SK-N-MC (cell line): ENCODE measurements at regions not wholly inside any gene's neighbourhood (a gene's known extent, or its start where the extent isn't known, plus 50 kb on each side); places are given as distances from the start of the nearest gene placed in this dataset.

Source experiments
- DNase-seq: peaks from one replicate; pipeline ENCODE4 v3.0.0-alpha.2; 2011; ENCODE audit warnings: low read depth, low spot score
- H3K27ac ChIP-seq: fragments of 200-600 bp; sonication (generic); 2 replicates; pipeline ENCODE4 v1.5.1; 2016; ENCODE audit warnings: mixed run types
- H3K36me3 ChIP-seq: fragments of 200-600 bp; sonication (generic); 2 replicates; pipeline ENCODE4 v1.6.1; 2017; ENCODE audit warnings: antibody characterized with exemption, low read length, mixed read lengths; ENCODE audit not compliant: insufficient read depth
- H3K4me3 ChIP-seq: fragments of 200-600 bp; sonication (generic); 2 replicates; pipeline ENCODE4 v1.5.1; 2016
- H3K9ac ChIP-seq: fragments of 200-600 bp; sonication (generic); 2 replicates; pipeline ENCODE4 v1.8.0; 2017; ENCODE audit warnings: mixed run types, mixed read lengths; ENCODE audit not compliant: insufficient read length
- H3K9me3 ChIP-seq: fragments of 200-600 bp; sonication (generic); 2 replicates; pipeline ENCODE4 v1.6.1; 2017; ENCODE audit warnings: low read depth, mild to moderate bottlenecking, antibody characterized with exemption, low read length, moderate library complexity, mixed read lengths
- EZH2 ChIP-seq: fragments of 200-600 bp; sonication (generic); IDR thresholded peaks from one replicate; pipeline ENCODE4 v1.6.1; 2017; ENCODE audit warnings: antibody characterized with exemption
- FOXP2 ChIP-seq: optimal IDR thresholded peaks from 2 replicates; pipeline ENCODE3; 2011; ENCODE audit warnings: mild to moderate bottlenecking, moderate library complexity; ENCODE audit not compliant: insufficient read depth; ENCODE audit errors: extremely low read length, control extremely low read depth
- POLR2AphosphoS5 ChIP-seq: IDR thresholded peaks from 2 replicates; pipeline ENCODE4 v1.6.1; 2012; ENCODE audit warnings: mild to moderate bottlenecking, low read depth, low read length, borderline replicate concordance

DNA sequence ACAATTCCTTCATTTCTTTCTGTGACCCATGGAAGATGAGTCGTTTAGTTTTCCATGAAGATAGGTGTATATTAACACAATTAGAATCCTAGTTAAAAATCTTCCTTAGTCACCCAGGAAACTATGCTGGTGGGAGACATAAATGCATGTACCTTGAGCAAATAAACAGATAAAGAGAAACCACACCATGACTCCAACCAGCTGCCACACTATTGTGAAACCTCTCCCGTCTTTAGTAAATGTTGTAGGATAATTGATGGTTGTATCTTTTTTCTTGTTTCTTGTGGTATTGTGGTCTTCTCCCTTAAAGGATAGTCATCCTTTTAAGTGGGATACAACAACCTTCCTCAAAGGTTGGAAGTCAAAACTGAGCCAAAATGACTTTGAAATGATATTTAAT, 103.8 kb upstream of the LEF1 start:
- TF ChIP-seq FOXP2 (no peak), EZH2 (no peak), POLR2AphosphoS5 (no peak)
- Histone ChIP-seq H3K4me3 (no peak overlapping the region), H3K27ac (no peak overlapping the region), H3K36me3 (no peaks in the 10 kb centered on the region), H3K9me3 (no peaks in the 10 kb centered on the region), H3K9ac (no peak overlapping the region)
- DNase-seq, result no peak

DNA sequence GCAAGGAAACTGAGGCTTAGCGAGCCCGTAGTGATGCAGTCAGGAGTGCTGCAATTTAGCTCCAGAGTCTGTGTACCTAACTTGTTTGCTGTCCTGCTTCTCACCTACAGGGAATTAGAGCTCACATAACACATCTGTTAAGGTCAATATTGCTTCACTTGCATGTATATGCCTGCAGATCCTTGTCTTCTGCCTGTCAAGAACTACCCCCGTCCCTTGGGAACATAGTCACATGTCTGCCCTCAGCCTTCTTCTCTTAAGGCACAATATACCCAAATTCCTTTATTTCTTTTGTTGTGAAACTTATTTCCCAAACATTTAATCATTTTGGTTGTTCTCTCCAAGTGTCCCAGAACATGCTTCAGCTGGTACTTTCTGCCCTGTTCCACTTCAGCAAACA, 103.3 kb upstream of the LEF1 start:
- H3K4me3 ChIP-seq, result no peak overlapping the region
- no peak overlapping the region for H3K9ac ChIP-seq
- H3K9me3 ChIP-seq, result no peaks in the 10 kb centered on the region
- no peak overlapping the region for H3K27ac ChIP-seq
- DNase-seq, result no peak
- TF ChIP-seq FOXP2 (no peak), POLR2AphosphoS5 (no peak), EZH2 (no peak)
- H3K36me3 ChIP-seq, result no peaks in the 10 kb centered on the region

DNA sequence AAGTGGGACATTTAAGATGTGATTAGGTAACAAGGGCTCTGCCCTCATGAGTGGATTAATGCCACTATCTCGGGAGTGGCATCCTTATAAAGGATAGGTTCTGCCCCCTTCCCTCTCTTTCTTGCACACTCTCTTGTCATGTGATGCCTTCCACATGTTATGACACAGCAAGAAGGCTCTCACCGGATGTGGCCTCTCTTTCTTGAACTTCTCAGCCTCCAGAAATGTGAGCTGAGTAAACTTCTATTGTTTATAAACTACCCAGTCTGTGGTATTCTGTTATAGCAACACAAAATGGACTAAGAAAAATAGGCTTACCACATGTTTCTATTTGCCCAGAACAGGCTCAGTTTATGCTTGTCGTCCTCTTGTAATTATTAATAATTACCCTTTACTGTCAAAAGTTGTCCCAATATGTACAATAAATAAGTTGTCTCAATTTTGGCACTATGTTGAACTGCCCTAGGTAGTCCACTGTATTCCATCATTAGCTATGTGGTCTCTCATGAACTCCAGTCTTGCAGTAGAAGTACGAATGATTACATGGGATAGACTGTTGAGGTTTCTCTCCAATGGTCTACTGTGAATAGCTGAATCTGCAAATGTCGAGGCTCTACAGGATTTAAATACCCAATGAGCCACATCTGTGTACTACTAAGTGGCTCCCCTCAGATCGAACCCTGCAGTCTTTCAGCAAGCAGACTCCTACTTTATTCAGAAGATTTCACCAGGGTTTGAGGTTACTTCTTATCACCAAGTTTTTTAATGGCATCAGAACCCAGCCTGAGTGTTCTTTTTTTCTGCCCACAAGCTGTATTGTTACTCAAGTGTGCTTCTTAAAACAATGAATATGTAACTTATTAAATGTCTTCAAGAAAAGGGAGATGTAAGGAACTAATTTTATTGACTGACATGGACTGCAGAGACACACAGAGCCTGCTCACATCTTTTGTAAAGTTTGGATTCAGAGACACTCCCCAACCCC, 102.0 kb upstream of the LEF1 start:
- TF ChIP-seq FOXP2 (no peak), POLR2AphosphoS5 (no peak), EZH2 (no peak)

DNA sequence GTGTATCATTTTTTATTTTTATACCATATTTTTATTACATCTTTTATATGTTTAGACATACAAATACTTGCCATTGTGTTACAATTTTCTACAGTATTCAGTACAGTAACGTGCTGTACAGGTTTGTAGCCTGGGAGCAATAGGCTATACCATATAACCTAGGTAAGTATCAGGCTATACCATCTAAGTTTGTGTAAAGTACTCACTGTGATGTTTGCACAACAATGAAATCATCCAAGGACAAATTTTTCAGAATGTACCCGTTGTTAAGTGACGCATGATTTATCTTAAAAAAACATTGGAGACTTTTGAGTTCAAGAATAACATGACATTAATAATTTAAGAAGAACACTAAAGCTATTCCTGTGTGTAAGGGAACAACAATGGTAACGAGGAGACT, 96.0 kb upstream of the LEF1 start:
- Histone ChIP-seq H3K4me3 (no peak overlapping the region), H3K36me3 (no peaks in the 10 kb centered on the region), H3K9me3 (no peaks in the 10 kb centered on the region), H3K9ac (no peak overlapping the region), H3K27ac (no peak overlapping the region)
- TF ChIP-seq POLR2AphosphoS5, result no peak
- TF ChIP-seq EZH2, result no peak
- no peak for TF ChIP-seq FOXP2
- no peak for DNase-seq

More for the DNA sequence above, 102.0 kb upstream of the LEF1 start:
- Histone ChIP-seq H3K9ac (no peak overlapping the region), H3K36me3 (no peaks in the 10 kb centered on the region), H3K4me3 (no peak overlapping the region), H3K27ac (no peak overlapping the region), H3K9me3 (no peaks in the 10 kb centered on the region)
- no peak for DNase-seq

DNA sequence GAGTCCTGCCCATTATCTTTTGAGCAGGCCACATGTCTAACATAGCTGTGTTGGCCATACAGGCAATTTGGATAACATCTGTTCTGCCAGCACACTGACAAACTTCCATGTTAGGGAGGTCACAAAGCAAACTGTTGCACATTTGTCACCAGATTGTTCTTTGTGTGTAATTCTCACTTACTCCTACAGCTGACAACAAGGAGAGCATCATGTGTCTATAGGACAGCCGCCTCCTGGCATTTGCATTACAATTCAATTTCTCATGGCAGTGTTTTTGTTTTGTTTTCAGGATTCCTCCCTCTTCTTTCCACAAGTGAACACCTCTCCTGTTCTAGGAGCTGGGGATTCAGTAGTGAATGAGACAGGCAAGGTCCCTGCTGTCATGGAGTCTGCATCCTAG, 94.3 kb upstream of the LEF1 start:
- DNase-seq, result no peak

DNA sequence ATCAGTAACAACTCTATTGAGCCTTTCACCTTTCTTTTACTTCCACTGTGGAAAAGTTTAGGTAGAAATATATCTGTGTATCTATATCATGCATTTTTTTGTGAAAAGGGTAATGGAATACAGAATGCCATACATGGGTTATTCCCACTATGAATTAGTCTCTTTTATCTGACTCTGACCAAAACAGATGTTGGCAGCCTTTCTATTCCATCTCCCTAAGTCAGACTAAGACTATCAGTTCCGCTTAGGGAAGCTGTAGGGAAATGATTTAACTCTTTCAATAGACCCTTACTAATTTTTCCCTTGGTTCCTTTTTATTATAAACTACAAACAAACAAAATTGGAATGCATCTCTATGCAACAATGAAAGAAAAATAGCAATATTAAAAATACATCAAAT, 92.3 kb upstream of the LEF1 start:
- TF ChIP-seq POLR2AphosphoS5 (no peak), FOXP2 (no peak), EZH2 (no peak)
- no peak for DNase-seq
- H3K9me3 ChIP-seq, result no peaks in the 10 kb centered on the region

More for the DNA sequence above, 94.3 kb upstream of the LEF1 start:
- Histone ChIP-seq H3K4me3 (no peak overlapping the region), H3K36me3 (no peaks in the 10 kb centered on the region), H3K9ac (no peak overlapping the region), H3K27ac (no peak overlapping the region), H3K9me3 (no peaks in the 10 kb centered on the region)
- TF ChIP-seq FOXP2 (no peak), EZH2 (no peak), POLR2AphosphoS5 (no peak)

DNA sequence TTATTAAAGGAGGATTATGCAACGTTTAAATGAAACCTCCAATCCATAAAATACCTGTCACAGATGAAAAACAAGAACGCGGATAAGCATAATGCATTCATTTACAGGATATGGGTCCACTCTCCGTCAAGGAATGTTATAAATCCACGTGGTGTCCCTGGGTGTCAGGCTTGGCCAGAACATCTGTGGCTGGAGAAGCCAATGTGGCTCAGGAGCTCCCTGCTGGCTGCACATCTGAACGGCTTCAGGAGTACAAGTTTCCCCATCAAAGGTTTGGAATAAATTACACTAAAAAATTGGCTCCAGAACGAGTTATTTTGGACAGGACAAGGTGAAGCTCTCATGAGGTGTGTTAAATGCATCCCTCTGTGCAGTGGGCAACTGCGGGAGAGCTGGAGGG, 87.8 kb upstream of the LEF1 start:
- no peak overlapping the region for H3K4me3 ChIP-seq
- H3K9ac ChIP-seq, result no peak overlapping the region
- TF ChIP-seq EZH2 (no peak), POLR2AphosphoS5 (no peak), FOXP2 (no peak)
- no peak for DNase-seq
- H3K9me3 ChIP-seq, result no peaks in the 10 kb centered on the region
- no peaks in the 10 kb centered on the region for H3K36me3 ChIP-seq
- no peak overlapping the region for H3K27ac ChIP-seq

More for the DNA sequence above, 92.3 kb upstream of the LEF1 start:
- Histone ChIP-seq H3K4me3 (no peak overlapping the region), H3K9ac (no peak overlapping the region), H3K36me3 (no peaks in the 10 kb centered on the region), H3K27ac (no peak overlapping the region)

DNA sequence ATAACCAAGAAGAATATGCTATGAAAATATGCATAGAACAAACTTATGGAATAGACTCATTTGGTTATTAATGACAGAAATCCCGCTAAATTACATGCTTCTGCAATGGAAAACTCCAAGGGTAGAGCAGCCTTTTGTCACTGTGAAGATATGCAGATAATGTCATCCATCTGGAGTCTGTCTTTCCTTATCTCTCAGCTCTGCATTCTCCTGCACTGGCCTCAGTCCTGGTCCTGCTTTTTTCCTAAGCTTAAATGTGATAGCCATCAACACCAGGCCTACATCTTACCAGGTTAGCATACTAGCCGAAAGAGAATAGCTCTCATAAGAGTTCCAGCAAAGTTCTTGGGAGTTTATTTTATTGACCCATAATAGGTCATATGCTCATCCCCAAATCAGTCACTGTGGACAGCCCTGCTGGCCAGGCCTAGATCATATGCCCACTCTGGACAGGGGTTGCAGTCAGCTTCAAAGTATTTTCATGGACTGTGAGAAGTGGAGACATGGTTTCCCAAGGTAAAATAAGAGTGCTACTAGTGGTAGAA, 86.5 kb upstream of the LEF1 start:
- Histone ChIP-seq H3K9ac (no peak overlapping the region), H3K9me3 (no peaks in the 10 kb centered on the region), H3K36me3 (no peaks in the 10 kb centered on the region), H3K27ac (no peak overlapping the region), H3K4me3 (no peak overlapping the region)
- DNase-seq, result no peak
- no peak for TF ChIP-seq FOXP2
- no peak for TF ChIP-seq EZH2
- TF ChIP-seq POLR2AphosphoS5, result no peak

DNA sequence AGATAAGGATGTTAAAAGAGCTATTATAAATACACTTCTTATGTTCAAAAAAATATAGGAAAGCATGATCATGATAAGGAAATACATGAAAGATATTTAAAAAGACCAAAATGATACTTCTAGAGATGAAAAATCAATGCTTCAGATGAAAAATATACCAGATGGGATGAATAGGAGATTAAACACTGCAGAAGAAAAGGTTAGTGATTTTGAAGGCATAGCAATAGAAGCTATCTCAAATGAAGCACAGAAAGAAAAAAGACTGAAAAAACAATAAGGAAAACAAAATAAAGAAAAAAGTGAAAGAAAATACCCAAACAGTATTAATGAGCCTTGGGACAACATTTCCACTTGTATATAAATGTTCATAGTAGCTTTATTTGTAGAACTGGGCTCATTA, 80.7 kb upstream of the LEF1 start:
- H3K4me3 ChIP-seq, result no peak overlapping the region
- no peak overlapping the region for H3K9ac ChIP-seq
- no peaks in the 10 kb centered on the region for H3K36me3 ChIP-seq
- no peaks in the 10 kb centered on the region for H3K9me3 ChIP-seq
- no peak for DNase-seq
- no peak for TF ChIP-seq EZH2
- TF ChIP-seq FOXP2, result no peak
- no peak for TF ChIP-seq POLR2AphosphoS5
- no peak overlapping the region for H3K27ac ChIP-seq
